ENCODE measurements at regions not wholly inside any gene's neighbourhood (a gene's known extent, or its start where the extent isn't known, plus 50 kb on each side); places are given as distances from the start of the nearest gene placed in this dataset.

- Histone ChIP-seq H4K91ac (replicated peaks; ENCODE audit: insufficient read length, low read length) (peak overlapping the region; percentile 6), H3K18ac (ENCODE audit: extremely low read depth, low read length) (no peak overlapping the region)
These were observed 325.3 kb upstream of the MEX3C start for GRCh38 chr18:51522821-51523220.

More at GRCh38 chr18:51522821-51523220, 325.3 kb upstream of the MEX3C start:
- Histone ChIP-seq H3K9me3 (ENCODE audit: insufficient read depth in 2 of 2, low read depth in 1 of 2, low read length in 1 of 2) (no peaks in the 10 kb centered on the region), H3K79me2 (ENCODE audit: control insufficient read depth in 1 of 2, insufficient read depth in 2 of 2, low read length in 2 of 2) (no peaks in the 10 kb centered on the region), H3K23me2 (ENCODE audit: low read depth, low read length) (no peaks in the 10 kb centered on the region), H3K4me1 (replicated peaks in 1 of 4; ENCODE audit: control insufficient read depth in 3 of 4, insufficient read depth in 4 of 4, low read length in 3 of 4) (peaks cover 0 to 7% (median 5%) of the 10 kb centered on the region in 4 experiments; a peak in 3 of 7 replicates), H3K9ac (replicated peaks in 1 of 4; ENCODE audit: extremely low read depth in 1 of 4, low read depth in 3 of 4, low read length in 3 of 4) (no peak overlapping the region), H2AK5ac (ENCODE audit: low read depth, low read length) (no peak overlapping the region), H2BK12ac (ENCODE audit: low read depth, low read length) (peak overlapping the region; percentile 77; the same call in 1 of the 2 replicates), H3K14ac (ENCODE audit: insufficient read length) (no peak overlapping the region), H2BK5ac (ENCODE audit: low read depth, low read length) (peak overlapping the region; percentile 62; the same call in 1 of the 2 replicates), H2BK20ac (ENCODE audit: low read length) (peak overlapping the region; percentile 92), H2BK120ac (replicated peaks; ENCODE audit: low read depth, low read length) (no peak overlapping the region), H3K27ac (ENCODE audit: low read depth, low read length) (no peak overlapping the region), H3K23ac (ENCODE audit: insufficient read length) (no peak overlapping the region), H3K4me3 (ENCODE audit: extremely low read depth in 1 of 4, insufficient read depth in 2 of 4, low read depth in 3 of 4, low read length in 4 of 4) (no peak overlapping the region), H3K27me3 (replicated peaks in 1 of 4; ENCODE audit: control insufficient read depth in 3 of 4, extremely low read depth in 1 of 4, insufficient read depth in 3 of 4, low read length in 3 of 4) (no peaks in the 10 kb centered on the region), H4K20me1 (replicated peaks in 1 of 2; ENCODE audit: control insufficient read depth in 1 of 2, insufficient read depth in 2 of 2, low read length in 2 of 2) (no peaks in the 10 kb centered on the region), H3K56ac (replicated peaks; ENCODE audit: insufficient read length, low read depth, low read length) (no peak overlapping the region), H2BK15ac (ENCODE audit: low read length) (no peak overlapping the region), H2AFZ (ENCODE audit: low read length) (no peak overlapping the region), H4K8ac (ENCODE audit: extremely low read depth, insufficient read depth, low read length) (no peak overlapping the region), H3K79me1 (ENCODE audit: low read depth, low read length) (no peaks in the 10 kb centered on the region), H3K4ac (replicated peaks; ENCODE audit: insufficient read length, low read depth, low read length) (no peak overlapping the region), H4K5ac (ENCODE audit: insufficient read length, low read depth, low read length) (no peak overlapping the region), H3K4me2 (ENCODE audit: insufficient read depth in 1 of 2, low read depth in 2 of 2, low read length in 2 of 2) (no peak overlapping the region), H3K36me3 (ENCODE audit: control insufficient read depth in 2 of 4, insufficient read depth in 4 of 4, low read length in 3 of 4) (no peaks in the 10 kb centered on the region)
- CTCF ChIA-PET (ENCODE audit: partially characterized antibody), result interaction anchor here (0.6 kb wide), 1 partner anchor 1386 kb away, joined by 3 read pairs; no protein-coding TSS in a partner anchor
- WGBS, 2 experiments (ENCODE audit: extremely low coverage in 1 of 2, insufficient coverage in 1 of 2, insufficient read length in 1 of 2, insufficient replicate concordance in 2 of 2, low coverage in 1 of 2, low lambda C conversion rate in 2 of 2, missing lambda C conversion rate in 1 of 2), result 78% methylated on average over 3 of the region's 3 CpGs; no CpG with 5 or more reads in 1 of the 2 experiments
- no peak for TF ChIP-seq BCL11A (IDR thresholded peaks at IDR 0.05; ENCODE audit: low read depth in 2 of 2, low read length in 2 of 2)
- TF ChIP-seq BACH1 (IDR thresholded peaks at IDR 0.05; ENCODE audit: low read length), result no peak
- no peak for TF ChIP-seq TEAD4 (IDR thresholded peaks at IDR 0.05; ENCODE audit: low read depth, low read length)
- no peak for TF ChIP-seq CHD1 (IDR thresholded peaks at IDR 0.05; ENCODE audit: low read depth, low read length)
- TF ChIP-seq GTF2F1 (IDR thresholded peaks at IDR 0.05; ENCODE audit: borderline replicate concordance, low read depth, low read length), result no peak
- no peak for TF ChIP-seq SIRT6 (IDR thresholded peaks at IDR 0.05; ENCODE audit: low read length)
- TF ChIP-seq EGR1 (IDR thresholded peaks at IDR 0.05; ENCODE audit: borderline replicate concordance, low read depth, low read length), result no peak
- TF ChIP-seq CTBP2 (IDR thresholded peaks at IDR 0.05; ENCODE audit: borderline replicate concordance, insufficient read depth, insufficient read length, low read length), result no peak
- TF ChIP-seq FOSL1 (IDR thresholded peaks at IDR 0.05; ENCODE audit: insufficient read depth, low read depth, low read length), result no peak
- no peak for TF ChIP-seq CREB1 (IDR thresholded peaks at IDR 0.05)
- TF ChIP-seq ASH2L (IDR thresholded peaks at IDR 0.05; ENCODE audit: low read length), result no peak
- POLR2A ChIA-PET (ENCODE audit: partially characterized antibody), result no interaction called here
- DNase-seq (ENCODE audit: low read depth in 1 of 2, low spot score in 2 of 2), result no peak
- no peak for FAIRE-seq
